GM12878 (cell line): ENCODE measurements at regions not wholly inside any gene's neighbourhood (a gene's known extent, or its start where the extent isn't known, plus 50 kb on each side); places are given as distances from the start of the nearest gene placed in this dataset.

Source experiments
- ATAC-seq: fragments of 200-7000 bp; cut with Tn5 transposase; 3 replicates; pipeline ENCODE4 v1.9.1; 2020; ENCODE audit warnings: mild to moderate bottlenecking, moderate library complexity
- BruUV-seq: library from RNA; stranded (reverse); fragments of 400-500 nt; replicated peaks from 2 replicates; lab custom pipeline; 2021; lab: Mats Ljungman, UMichigan
- CTCF ChIA-PET: fragments of 300-600 bp; sonication (Branson Sonifier 250); formaldehyde crosslinking; extraction: SDS; loops from one replicate; lab custom pipeline; 2021; ENCODE audit warnings: inconsistent platforms; lab: Yijun Ruan, JAX
- POLR2A ChIA-PET: fragments of 350-600 bp; formaldehyde crosslinking; extraction: SDS; loops from one replicate; lab custom pipeline; 2021; ENCODE audit warnings: inconsistent platforms; lab: Charles Lee
- RAD21 ChIA-PET: fragments of 300-600 bp; sonication (Branson Sonifier 250); formaldehyde crosslinking; loops from one replicate; lab custom pipeline; 2023; ENCODE audit warnings: antibody characterized with exemption; ENCODE audit not compliant: unreplicated experiment; lab: Charles Lee
- SMC1A ChIA-PET: fragments of 300-600 bp; sonication (Branson Sonifier 250); formaldehyde crosslinking; loops from one replicate; lab custom pipeline; 2023; ENCODE audit not compliant: unreplicated experiment, uncharacterized antibody; lab: Charles Lee
- DNase-seq: peaks from one replicate; pipeline ENCODE4 v3.0.0-alpha.2; 2011; ENCODE audit warnings: low read depth, low spot score
- FAIRE-seq: peaks from 3 replicates; lab custom pipeline; 2011; peaks lifted over from hg19 to GRCh38; lab: Jason Lieb, UNC
- H2AFZ ChIP-seq: 2 replicates; pipeline ENCODE4 v1.6.0; 2011; ENCODE audit warnings: low read depth, low read length, control low read depth; ENCODE audit not compliant: control insufficient read depth
- H3K27ac ChIP-seq: 2 replicates; pipeline ENCODE4 v1.5.1; 2011; ENCODE audit warnings: control low read depth; ENCODE audit not compliant: control insufficient read depth, insufficient read depth
- H3K27me3 ChIP-seq, 2 experiments: replicated peaks in 1 of 2; 2 replicates each; pipeline versions ENCODE4 v1.6.0 to v1.6.1; 2011; ENCODE audit warnings: low read length in 1 of 2; ENCODE audit not compliant: control insufficient read depth in 2 of 2, insufficient read depth in 2 of 2
- H3K36me3 ChIP-seq, 2 experiments: 2 replicates each; pipeline ENCODE4 v1.5.1; 2011; ENCODE audit warnings: low read length in 1 of 2; ENCODE audit not compliant: control insufficient read depth in 2 of 2, insufficient read depth in 2 of 2
- H3K4me1 ChIP-seq: 2 replicates; pipeline ENCODE4 v1.6.1; 2011; ENCODE audit warnings: mild to moderate bottlenecking, low read length, moderate library complexity, mixed read lengths; ENCODE audit not compliant: control insufficient read depth, insufficient read depth
- H3K4me2 ChIP-seq: 2 replicates; pipeline ENCODE4 v1.6.0; 2011; ENCODE audit warnings: control low read depth; ENCODE audit not compliant: control insufficient read depth, insufficient read depth
- H3K4me3 ChIP-seq: fragments of 200-600 bp; sonication (generic); 2 replicates; pipeline ENCODE4 v1.5.1; 2016
- H3K79me2 ChIP-seq: 2 replicates; pipeline ENCODE4 v1.6.0; 2011; ENCODE audit warnings: low read length; ENCODE audit not compliant: control insufficient read depth, insufficient read depth
- H3K9ac ChIP-seq: 2 replicates; pipeline ENCODE4 v1.8.0; 2011; ENCODE audit warnings: low read length, control low read depth, mixed read lengths; ENCODE audit not compliant: control insufficient read depth, insufficient read depth
- H3K9me3 ChIP-seq: replicated peaks from 3 replicates; pipeline ENCODE4 v1.5.1; 2011; ENCODE audit warnings: mild to moderate bottlenecking, low read length; ENCODE audit not compliant: control insufficient read depth, insufficient read depth
- H4K20me1 ChIP-seq: 2 replicates; pipeline ENCODE4 v1.6.0; 2011; ENCODE audit not compliant: control insufficient read depth, insufficient read depth
- ASH2L ChIP-seq: fragments of 300-600, 200-600 bp; sonication (generic); IDR thresholded peaks from 2 replicates; pipeline ENCODE4 v1.6.1; 2017; ENCODE audit warnings: low read depth, mild to moderate bottlenecking, borderline replicate concordance
- CHD4 ChIP-seq: fragments of 200-600 bp; sonication (generic); IDR thresholded peaks from 2 replicates; pipeline ENCODE4 v1.6.1; 2016; ENCODE audit warnings: mild to moderate bottlenecking
- GABPA ChIP-seq: IDR thresholded peaks from 2 replicates; pipeline ENCODE4 v1.6.1; 2014; ENCODE audit warnings: antibody characterized with exemption, low read depth, mild to moderate bottlenecking, inconsistent platforms
- HDAC6 ChIP-seq: fragments of 200-600 bp; sonication (generic); IDR thresholded peaks from one replicate; pipeline ENCODE4 v1.8.0; 2017; ENCODE audit warnings: antibody characterized with exemption; ENCODE audit not compliant: unreplicated experiment
- MLLT1 ChIP-seq: fragments of 450-650 bp; IDR thresholded peaks from 2 replicates; pipeline ENCODE4 v1.6.1; 2016; ENCODE audit warnings: mild to moderate bottlenecking
- NFIC ChIP-seq: IDR thresholded peaks from 2 replicates; pipeline ENCODE4 v1.6.1; 2012; ENCODE audit warnings: low read depth, mild to moderate bottlenecking, inconsistent platforms, low read length, moderate library complexity
- NRF1 ChIP-seq: conservative IDR thresholded peaks from 2 replicates; pipeline ENCODE4 v1.6.1; 2011; ENCODE audit warnings: mild to moderate bottlenecking, low read depth, low read length, improper control_type of control experiment
- POLR2AphosphoS2 ChIP-seq: IDR thresholded peaks from 2 replicates; pipeline ENCODE4 v1.6.1; 2011; ENCODE audit warnings: low read depth, mild to moderate bottlenecking, low read length, improper control_type of control experiment, moderate library complexity
- RUNX3 ChIP-seq: IDR thresholded peaks from 2 replicates; pipeline ENCODE4 v1.6.1; 2012; ENCODE audit warnings: low read length, inconsistent platforms
- SMC3 ChIP-seq: IDR thresholded peaks from 2 replicates; pipeline ENCODE4 v1.6.1; 2011; ENCODE audit warnings: low read length, improper control_type of control experiment, borderline replicate concordance
- SP1 ChIP-seq: IDR thresholded peaks from one replicate; pipeline ENCODE4 v1.6.1; 2011; ENCODE audit warnings: low read depth, low read length
- TARDBP ChIP-seq: IDR thresholded peaks from 2 replicates; pipeline ENCODE4 v1.6.1; 2016; ENCODE audit warnings: borderline replicate concordance
- TCF3 ChIP-seq: IDR thresholded peaks from 2 replicates; pipeline ENCODE4 v1.6.1; 2012; ENCODE audit warnings: low read depth, mild to moderate bottlenecking, low read length, borderline replicate concordance; ENCODE audit not compliant: insufficient read depth
- YY1 ChIP-seq: IDR thresholded peaks from 2 replicates; pipeline ENCODE4 v1.6.1; 2011; ENCODE audit warnings: low read depth, mild to moderate bottlenecking, low read length
- ZNF24 ChIP-seq: fragments of 450-650 bp; IDR thresholded peaks from 2 replicates; pipeline ENCODE4 v1.6.1; 2017; ENCODE audit warnings: antibody characterized with exemption, mild to moderate bottlenecking
- WGBS: methylation state at CpG from one replicate; pipeline ENCODE4 v1.1.6; 2016; ENCODE audit warnings: low lambda C conversion rate; ENCODE audit not compliant: insufficient replicate concordance, insufficient coverage; ENCODE audit errors: missing lambda C conversion rate; 5-methylcytosine and 5-hydroxymethylcytosine counted together
- in situ Hi-C: fragments of 300-500 bp; cut with MboI; formaldehyde crosslinking; loops from 9 replicates; pipeline ENCODE4 v1.14.3; 2018; ENCODE audit warnings: mixed read lengths
- intact Hi-C: fragments of 100-400 bp; cut with micrococcal nuclease; formaldehyde crosslinking; loops from one replicate; pipeline ENCODE4 v1.14.2; 2022; ENCODE audit not compliant: unreplicated experiment

GRCh38 chr3:72555714-72556113 lies 292.5 kb downstream of the SHQ1 start:
- Histone ChIP-seq H3K27me3 (no peaks in the 10 kb centered on the region), H3K4me1 (no peaks in the 10 kb centered on the region), H2AFZ (no peak overlapping the region), H3K36me3 (no peaks in the 10 kb centered on the region), H3K27ac (no peak overlapping the region), H3K9me3 (no peaks in the 10 kb centered on the region; the same call in 1 of the 3 replicates), H3K79me2 (no peaks in the 10 kb centered on the region), H3K4me2 (no peak overlapping the region), H4K20me1 (no peaks in the 10 kb centered on the region), H3K4me3 (no peak overlapping the region), H3K9ac (no peak overlapping the region)
- RAD21 ChIA-PET = no interaction called here
- in situ Hi-C loops = no loop called here
- POLR2A ChIA-PET = no interaction called here
- intact Hi-C loops = no loop called here
- CTCF ChIA-PET = no interaction called here
- 56% methylated on average over 4 of the region's 4 CpGs for WGBS
- ATAC-seq (no peak), DNase-seq (no peak), FAIRE-seq (no peak)
- TF ChIP-seq YY1 (no peak), ZNF24 (no peak), CHD4 (no peak), NFIC (no peak), HDAC6 (no peak), GABPA (no peak), TCF3 (no peak), RUNX3 (no peak)
- no TSS peak for BruUV-seq
- SMC1A ChIA-PET = interaction anchor here (1.4 kb wide), 1 partner anchor 73 kb away, joined by 3 read pairs; no protein-coding TSS in a partner anchor

- RAD21 ChIA-PET = no interaction called here
- 60% methylated on average over 4 of the region's 4 CpGs for WGBS
- TF ChIP-seq NRF1 (no peak), SMC3 (no peak), TARDBP (no peak), SP1 (no peak), HDAC6 (no peak), POLR2AphosphoS2 (no peak), MLLT1 (no peak), ASH2L (no peak)
Measured at GRCh38 chr3:72554689-72555088, 293.6 kb downstream of the SHQ1 start.

More at GRCh38 chr3:72554689-72555088, 293.6 kb downstream of the SHQ1 start:
- SMC1A ChIA-PET = no interaction called here
- Histone ChIP-seq H3K4me3 (no peak overlapping the region), H4K20me1 (no peaks in the 10 kb centered on the region), H3K79me2 (no peaks in the 10 kb centered on the region), H3K9ac (no peak overlapping the region), H3K36me3 (no peaks in the 10 kb centered on the region), H3K4me1 (peaks cover 6% of the 10 kb centered on the region), H3K4me2 (no peak overlapping the region), H3K27ac (no peak overlapping the region), H3K9me3 (no peaks in the 10 kb centered on the region; the same call in 1 of the 3 replicates), H3K27me3 (no peaks in the 10 kb centered on the region), H2AFZ (no peak overlapping the region)
- DNase-seq (no peak), ATAC-seq (no peak), FAIRE-seq (no peak)
- intact Hi-C loops = no loop called here
- in situ Hi-C loops = no loop called here
- CTCF ChIA-PET = no interaction called here
- BruUV-seq = no TSS peak
- POLR2A ChIA-PET = no interaction called here
